A673 (cell line): ENCODE measurements at regions not wholly inside any gene's neighbourhood (a gene's known extent, or its start where the extent isn't known, plus 50 kb on each side); places are given as distances from the start of the nearest gene placed in this dataset.
A peak's percentile ranks its signal among the peaks of the same experiment; 100 is the strongest.

Source experiments
- BruUV-seq: library from RNA; stranded (reverse); fragments of 400-500 nt; replicated peaks from 2 replicates; lab custom pipeline; 2021; lab: Mats Ljungman, UMichigan
- CTCF ChIA-PET: fragments of 300-600 bp; sonication (Branson Sonifier 250); formaldehyde crosslinking; loops from one replicate; lab custom pipeline; 2022; ENCODE audit warnings: antibody characterized with exemption; lab: Charles Lee
- POLR2A ChIA-PET: fragments of 300-600 bp; sonication (Branson Sonifier 250); formaldehyde crosslinking; loops from one replicate; lab custom pipeline; 2022; ENCODE audit warnings: antibody characterized with exemption; ENCODE audit not compliant: low non-redundant PET; lab: Charles Lee
- DNase-seq: peaks from one replicate; pipeline ENCODE4 v3.0.0-alpha.2; 2015; ENCODE audit warnings: low spot score
- H3K27ac ChIP-seq: fragments of 200-600 bp; sonication (generic); 2 replicates; pipeline ENCODE4 v1.5.1; 2016; ENCODE audit warnings: mixed run types, low read depth, mild to moderate bottlenecking, mixed read lengths, antibody characterized with exemption, low read length; ENCODE audit not compliant: poor library complexity, severe bottlenecking
- H3K27me3 ChIP-seq: fragments of 200-600 bp; sonication (generic); replicated peaks from 2 replicates; pipeline ENCODE4 v1.6.1; 2017; ENCODE audit warnings: mixed run types, low read depth, mild to moderate bottlenecking, mixed read lengths, antibody characterized with exemption, low read length; ENCODE audit not compliant: insufficient read depth, poor library complexity
- H3K36me3 ChIP-seq: fragments of 200-600 bp; sonication (generic); 2 replicates; pipeline ENCODE4 v1.6.1; 2016; ENCODE audit warnings: mixed run types, mild to moderate bottlenecking, mixed read lengths, antibody characterized with exemption, low read length; ENCODE audit not compliant: insufficient read depth, poor library complexity, severe bottlenecking
- H3K4me1 ChIP-seq: fragments of 200-600 bp; sonication (generic); 2 replicates; pipeline ENCODE4 v1.6.1; 2017; ENCODE audit warnings: mixed run types, mild to moderate bottlenecking, mixed read lengths, antibody characterized with exemption, low read length; ENCODE audit not compliant: insufficient read depth, poor library complexity, severe bottlenecking
- H3K4me3 ChIP-seq: fragments of 200-600 bp; sonication (generic); 2 replicates; pipeline ENCODE4 v1.5.1; 2016; ENCODE audit warnings: low read depth, mixed run types, mild to moderate bottlenecking, mixed read lengths, low read length; ENCODE audit not compliant: poor library complexity, severe bottlenecking
- H3K9me3 ChIP-seq: fragments of 200-600 bp; sonication (generic); 2 replicates; pipeline ENCODE4 v1.6.1; 2016; ENCODE audit warnings: mixed run types, low read depth, mild to moderate bottlenecking, mixed read lengths, antibody characterized with exemption, low read length; ENCODE audit not compliant: poor library complexity, severe bottlenecking
- CTCF ChIP-seq: fragments of 300-800, 200-600 bp; sonication (generic); conservative IDR thresholded peaks from 2 replicates; pipeline ENCODE4 v1.5.1; 2017; ENCODE audit warnings: low read depth, mild to moderate bottlenecking, antibody characterized with exemption, low read length, moderate library complexity, mixed read lengths
- EZH2 ChIP-seq: fragments of 200-600 bp; sonication (generic); IDR thresholded peaks from 2 replicates; pipeline ENCODE4 v1.6.1; 2017; ENCODE audit warnings: borderline replicate concordance, low read depth, mild to moderate bottlenecking, mixed read lengths, antibody characterized with exemption, low read length; ENCODE audit not compliant: poor library complexity, severe bottlenecking
- intact Hi-C: fragments of 100-400 bp; cut with micrococcal nuclease; formaldehyde crosslinking; loops from one replicate; pipeline ENCODE4 v1.10.0; 2022; ENCODE audit not compliant: unreplicated experiment

DNA sequence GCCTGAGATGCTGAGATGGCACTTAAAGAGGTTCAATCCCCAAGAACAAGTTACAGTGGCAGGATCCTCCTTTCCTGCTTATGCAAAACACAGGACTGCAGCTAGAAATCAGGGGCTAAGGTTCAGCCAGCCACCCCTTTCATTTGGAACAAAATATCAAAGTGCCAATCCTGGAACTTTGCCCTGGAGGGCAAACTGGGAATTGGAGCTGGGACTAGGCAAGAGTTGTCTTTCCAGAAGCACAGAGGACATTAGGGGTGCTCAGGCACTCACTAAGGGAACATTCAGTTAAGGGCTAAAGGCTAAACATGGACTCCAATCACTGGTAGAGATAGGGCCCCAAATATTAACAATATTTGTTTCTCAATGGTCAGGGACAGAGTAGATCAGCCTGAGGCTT, 237.2 kb downstream of the EMP1 start:
- no peak overlapping the region for H3K4me3 ChIP-seq
- no peak for TF ChIP-seq EZH2
- TF ChIP-seq CTCF, result no peak
- no peak for DNase-seq
- H3K9me3 ChIP-seq, result no peaks in the 10 kb centered on the region
- no peaks in the 10 kb centered on the region for H3K36me3 ChIP-seq
- H3K27ac ChIP-seq, result no peak overlapping the region
- H3K4me1 ChIP-seq, result peaks cover 15% of the 10 kb centered on the region
- no peaks in the 10 kb centered on the region for H3K27me3 ChIP-seq
- no TSS peak for BruUV-seq
- CTCF ChIA-PET, result no interaction called here
- POLR2A ChIA-PET, result no interaction called here
- intact Hi-C loops, result no loop called here

GRCh38 chr12:13431041-13431440, 234.5 kb downstream of the EMP1 start:
- Histone ChIP-seq H3K9me3 (no peaks in the 10 kb centered on the region), H3K36me3 (no peaks in the 10 kb centered on the region), H3K27me3 (no peaks in the 10 kb centered on the region), H3K27ac (no peak overlapping the region), H3K4me3 (no peak overlapping the region), H3K4me1 (peaks cover 9% of the 10 kb centered on the region)
- ChIA-PET POLR2A (no interaction called here), CTCF (no interaction called here)
- intact Hi-C loops, result no loop called here
- TF ChIP-seq CTCF, result no peak
- no peak for DNase-seq
- no TSS peak for BruUV-seq

DNA sequence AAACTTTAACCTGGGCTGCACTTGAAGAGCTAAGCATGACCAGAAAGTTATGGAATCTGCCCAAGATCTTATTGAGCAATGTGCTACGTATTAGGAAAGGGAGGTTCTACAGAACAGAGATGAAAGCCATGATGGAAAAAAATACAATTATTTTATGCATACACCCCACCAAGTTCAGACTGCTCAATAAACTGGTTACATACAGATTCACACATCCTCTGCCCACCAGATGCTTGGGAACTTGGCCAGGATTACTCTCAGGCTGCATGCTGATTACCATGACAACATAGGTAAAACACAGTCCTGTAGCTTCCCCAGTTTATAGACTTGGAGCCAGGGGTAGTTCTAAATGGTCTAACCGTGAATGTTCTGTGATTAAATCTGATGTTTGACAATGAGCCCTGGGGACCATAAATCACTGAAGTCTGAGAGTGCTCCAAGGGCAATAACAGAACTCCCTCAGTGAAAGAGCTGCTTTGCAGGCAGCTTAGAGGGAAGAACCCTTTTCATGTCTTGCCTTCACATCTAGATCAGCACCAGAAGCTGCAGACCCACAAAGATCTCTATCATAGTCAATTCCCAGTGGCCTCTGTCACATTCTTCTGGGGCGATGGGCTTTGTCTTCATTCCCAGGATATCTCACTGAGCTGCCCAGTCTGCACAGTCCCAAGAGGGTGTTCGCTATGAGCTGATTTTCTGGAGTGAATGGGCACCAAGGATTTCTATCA, 232.2 kb downstream of the EMP1 start:
- no peak for TF ChIP-seq EZH2
- no peak for TF ChIP-seq CTCF
- intact Hi-C loops, result no loop called here
- no peak overlapping the region for H3K27ac ChIP-seq
- H3K9me3 ChIP-seq, result no peaks in the 10 kb centered on the region
- no peaks in the 10 kb centered on the region for H3K4me1 ChIP-seq
- ChIA-PET CTCF (no interaction called here), POLR2A (no interaction called here)
- DNase-seq, result peak; percentile 21
- H3K27me3 ChIP-seq, result no peaks in the 10 kb centered on the region
- H3K36me3 ChIP-seq, result no peaks in the 10 kb centered on the region
- BruUV-seq, result no TSS peak
- no peak overlapping the region for H3K4me3 ChIP-seq
